ENCODE measurements at regions not wholly inside any gene's neighbourhood (a gene's known extent, or its start where the extent isn't known, plus 50 kb on each side); places are given as distances from the start of the nearest gene placed in this dataset.
"Not testable (repeated sequence)": the region's sequence is repeated elsewhere in the genome, so short reads cannot be mapped to it uniquely, and the experiment has no call there.

DNA sequence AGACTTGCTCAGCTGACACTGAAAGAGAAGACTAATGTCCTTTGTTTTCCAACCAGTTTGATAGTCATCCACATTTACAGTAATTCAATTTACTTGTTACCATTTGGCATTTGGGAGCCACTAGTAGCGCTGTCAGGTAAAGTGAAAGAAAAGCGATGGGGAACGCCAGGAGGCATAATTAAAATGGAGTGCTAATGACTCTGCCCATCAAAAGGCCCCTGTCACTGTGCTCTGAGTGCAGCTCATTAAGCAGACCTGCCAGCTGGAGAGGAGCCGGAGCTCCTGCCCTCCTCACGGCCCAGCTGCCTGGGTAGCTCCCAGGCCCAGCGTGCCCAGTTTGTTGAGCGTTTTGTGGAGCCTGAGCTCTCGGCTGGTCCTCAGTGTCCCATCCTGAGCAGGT, 463.6 kb upstream of the CCDC196 start:
- peak; percentile 42 for DNase-seq

DNA sequence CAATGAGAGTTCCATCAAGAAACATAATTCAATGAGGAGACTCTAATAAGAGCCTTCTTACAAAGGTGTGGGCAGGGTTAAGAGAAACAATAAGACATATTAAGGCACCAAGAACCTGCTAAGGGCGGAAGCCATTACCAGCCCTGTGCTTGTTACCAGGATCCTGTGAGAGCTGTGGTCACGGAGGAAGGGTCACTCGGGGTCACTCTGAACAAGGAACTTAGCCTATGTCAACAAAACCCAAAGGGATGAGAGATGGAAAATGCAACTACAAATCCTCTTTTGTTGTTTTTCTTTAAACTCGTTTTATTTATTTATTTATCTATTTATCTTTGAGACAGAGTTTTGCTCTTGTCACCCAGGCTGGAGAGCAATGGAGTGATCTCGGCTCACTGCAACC, 460.4 kb upstream of the CCDC196 start:
- DNase-seq: no peak

DNA sequence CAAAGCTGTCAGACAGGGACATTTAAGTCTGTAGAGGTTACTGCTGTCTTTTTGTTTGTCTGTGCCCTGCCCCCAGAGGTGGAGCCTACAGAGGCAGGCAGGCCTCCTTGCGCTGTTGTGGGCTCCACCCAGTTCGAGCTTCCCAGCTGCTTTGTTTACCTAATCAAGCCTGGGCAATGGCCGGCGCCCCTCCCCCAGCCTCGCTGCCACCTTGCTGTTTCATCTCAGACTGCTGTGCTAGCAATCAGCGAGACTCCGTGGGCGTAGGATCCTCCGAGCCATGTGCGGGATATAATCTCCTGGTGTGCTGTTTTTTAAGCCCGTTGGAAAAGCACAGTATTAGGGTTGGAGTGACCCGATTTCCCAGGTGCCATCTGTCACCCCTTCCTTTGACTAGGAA, 454.2 kb upstream of the CCDC196 start:
- DNase-seq: not testable (repeated sequence)

DNA sequence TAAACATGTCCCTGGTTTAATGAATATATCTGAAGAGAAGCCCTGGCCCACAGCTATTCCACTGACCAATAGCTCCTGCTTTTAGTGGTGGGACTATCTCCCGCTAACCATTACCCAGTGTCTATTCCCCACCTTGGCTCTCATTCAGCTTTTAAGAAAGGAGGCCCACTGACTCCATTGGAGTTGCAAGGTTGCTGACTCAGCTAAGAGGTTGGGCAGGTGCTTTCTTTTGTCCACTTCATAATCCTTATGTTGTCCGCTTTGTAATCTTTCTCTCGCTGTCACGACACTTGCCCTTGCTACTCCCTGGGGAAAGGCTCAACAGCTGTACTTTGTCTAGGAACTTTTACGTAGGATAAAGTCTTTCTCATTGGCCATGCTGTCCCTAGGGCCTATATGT, 453.4 kb upstream of the CCDC196 start:
- no peak for DNase-seq

DNA sequence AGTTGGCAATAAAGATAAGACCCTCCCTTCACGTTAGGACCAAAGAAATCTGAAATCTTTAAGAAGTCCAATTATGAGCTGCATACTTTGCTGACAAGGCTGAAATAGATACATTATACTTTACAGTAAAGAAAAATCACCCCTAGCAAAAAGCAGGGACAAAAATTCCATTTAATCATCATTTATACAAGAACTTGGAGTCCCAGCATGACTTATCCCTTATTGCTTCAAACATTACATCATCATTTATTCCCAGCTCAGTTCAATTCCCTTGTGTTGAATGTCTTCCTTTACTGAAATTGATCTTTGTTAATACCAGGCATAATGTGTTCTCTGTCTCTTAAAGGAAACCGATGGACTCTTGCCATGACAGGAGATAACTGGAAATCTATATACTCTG, 449.6 kb upstream of the CCDC196 start:
- no peak for DNase-seq

DNA sequence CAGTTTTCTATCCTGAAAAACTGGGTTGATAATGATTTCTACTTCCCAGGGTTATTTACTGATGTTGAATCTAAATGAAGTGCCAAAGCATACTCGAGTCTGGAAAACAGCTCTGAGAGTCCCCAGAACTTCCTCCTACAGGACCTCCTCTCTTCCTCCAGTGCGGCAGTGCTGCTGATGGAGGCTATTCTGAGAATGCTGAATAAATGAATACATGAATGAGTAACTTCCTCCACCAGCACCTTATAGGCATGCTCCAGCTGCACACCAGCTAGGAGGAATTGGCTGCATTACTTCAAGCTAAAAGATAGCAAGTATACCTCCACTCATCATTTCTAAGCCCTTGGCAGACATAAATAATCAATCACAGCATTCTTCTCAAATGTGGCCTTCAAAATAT, 448.8 kb upstream of the CCDC196 start:
- no peak for DNase-seq

DNA sequence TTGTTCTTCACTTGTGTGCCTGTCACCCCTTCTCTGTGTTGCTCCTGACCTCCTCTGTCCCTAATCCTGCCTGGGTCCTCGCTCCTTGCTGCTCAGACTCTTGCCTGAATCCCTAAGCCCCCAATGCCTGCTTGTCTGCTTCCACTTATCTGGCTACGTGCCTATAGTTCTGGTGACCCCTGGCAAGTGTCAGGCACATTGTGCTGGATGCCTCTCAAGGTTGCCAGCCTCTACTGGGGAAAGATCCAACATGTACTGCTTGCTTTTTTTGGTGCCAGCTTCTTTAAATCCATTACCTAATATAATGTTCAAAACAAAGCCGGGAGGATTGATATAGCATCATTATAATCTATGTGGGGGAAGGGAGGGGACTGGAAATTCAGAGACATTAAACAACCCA, 448.0 kb upstream of the CCDC196 start:
- no peak for DNase-seq

DNA sequence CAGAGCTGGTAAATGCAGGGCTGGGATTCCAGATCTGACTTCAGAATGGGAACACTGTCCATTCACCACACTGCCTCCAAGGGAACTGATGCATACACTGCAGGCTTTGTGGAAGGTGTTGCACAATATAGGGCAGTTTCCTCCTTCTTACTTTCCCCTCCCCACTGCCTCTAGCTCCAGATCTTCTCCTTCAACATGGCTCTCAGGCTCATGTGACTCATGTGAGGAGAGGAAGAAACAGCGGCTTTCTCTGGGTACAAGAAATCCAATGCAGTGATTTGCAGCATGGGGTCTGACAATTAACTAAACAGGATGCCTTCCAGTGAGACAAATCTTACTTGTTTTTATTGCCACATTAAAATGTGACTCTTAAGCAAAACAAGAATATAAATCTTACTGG, 447.6 kb upstream of the CCDC196 start:
- no peak for DNase-seq

DNA sequence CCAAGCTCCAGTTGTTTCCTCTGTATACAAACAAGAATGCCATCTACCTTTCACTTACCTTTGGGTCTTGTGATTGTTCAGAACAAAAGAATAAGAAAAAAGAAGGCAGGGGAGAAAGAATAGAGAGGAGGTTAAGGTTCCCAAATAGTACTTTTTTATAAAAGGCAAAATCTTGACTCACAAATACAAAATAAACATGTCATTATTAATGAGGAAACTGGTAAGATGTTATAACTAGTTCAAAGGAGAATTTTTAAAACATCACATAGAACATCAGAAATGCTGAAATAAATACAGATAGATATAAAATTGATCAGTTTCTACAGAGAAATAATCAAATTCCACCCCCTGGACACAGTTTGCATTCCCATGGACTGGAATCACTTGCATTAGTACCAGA, 446.7 kb upstream of the CCDC196 start:
- DNase-seq: no peak

DNA sequence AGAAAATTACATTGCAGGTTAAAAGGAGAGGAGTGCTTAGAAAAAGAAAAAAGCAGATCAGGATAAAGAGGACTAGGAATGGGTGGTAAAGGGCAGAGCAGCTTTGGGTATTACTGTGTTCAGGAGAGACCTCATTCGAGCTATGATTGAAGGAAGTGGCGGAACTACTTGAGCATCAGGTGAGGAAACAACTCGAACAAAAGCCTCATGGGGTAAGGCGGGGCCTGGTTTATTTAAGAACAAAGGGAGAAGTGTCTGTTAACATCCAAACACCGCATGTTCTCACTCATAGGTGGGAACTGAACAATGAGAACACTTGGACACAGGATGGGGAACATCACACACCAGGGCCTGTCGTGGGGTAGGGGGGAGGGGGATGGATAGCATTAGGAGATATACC, 444.6 kb upstream of the CCDC196 start:
- DNase-seq: no peak

DNA sequence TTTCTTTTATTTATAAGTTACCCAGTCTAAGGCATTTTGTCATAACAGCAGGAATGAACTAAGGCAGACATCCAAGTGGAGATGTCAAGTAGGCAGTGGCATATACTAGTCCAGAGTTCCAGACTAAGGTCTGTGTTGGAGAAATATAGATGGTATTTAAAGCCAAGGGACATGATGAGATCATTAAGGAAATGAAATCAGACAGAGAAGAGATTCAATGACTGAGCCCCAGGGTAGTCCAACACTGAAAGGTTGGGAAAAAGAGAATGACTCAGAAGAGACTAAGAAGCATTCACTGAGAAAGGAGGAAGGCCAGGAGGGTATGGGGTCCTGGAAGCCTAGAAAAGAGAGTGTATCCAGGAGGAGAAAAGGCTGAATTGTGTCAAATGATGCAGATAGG, 442.2 kb upstream of the CCDC196 start:
- DNase-seq: no peak

DNA sequence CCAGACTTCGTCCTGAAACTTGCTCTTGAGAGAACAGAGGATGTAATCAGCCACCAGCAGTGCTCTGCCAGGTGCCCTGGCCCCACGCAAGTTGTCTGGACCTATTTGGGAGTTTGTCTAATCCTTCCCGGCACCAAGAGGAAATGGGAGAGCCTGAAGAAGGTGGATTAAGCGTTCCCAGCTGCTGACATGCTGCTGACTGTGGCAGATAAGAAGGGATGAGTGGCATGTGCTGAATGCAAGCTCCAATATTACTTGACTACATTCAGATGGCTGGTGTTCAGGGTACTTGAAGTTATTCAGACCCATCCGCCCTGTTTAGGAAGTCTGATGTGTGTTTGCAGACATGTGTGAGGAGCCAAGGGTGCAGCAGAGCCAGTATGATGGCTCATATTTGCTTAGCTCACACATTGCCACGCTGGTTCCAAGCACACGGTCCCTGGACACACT, 440.6 kb upstream of the CCDC196 start:
- peak; percentile 33 for DNase-seq

DNA sequence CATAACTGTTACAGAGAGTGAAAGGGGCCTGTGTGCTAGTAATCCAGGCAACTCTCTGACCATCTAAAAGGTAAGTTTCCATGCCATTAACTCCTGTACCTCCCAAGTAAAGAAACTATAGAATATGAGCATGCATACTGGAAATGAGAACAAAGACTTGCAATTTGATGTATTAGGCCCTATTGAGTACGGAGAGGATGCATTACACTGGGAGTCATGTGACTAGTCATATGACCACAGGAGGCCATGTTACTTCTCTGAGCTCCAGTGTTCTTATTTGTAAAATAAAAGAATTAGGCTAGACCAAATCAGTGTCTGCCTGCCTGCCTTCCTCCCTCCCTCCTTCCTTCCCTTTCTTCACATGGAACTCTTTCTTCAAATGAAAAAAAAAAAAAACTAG, 440.1 kb upstream of the CCDC196 start:
- no peak for DNase-seq

DNA sequence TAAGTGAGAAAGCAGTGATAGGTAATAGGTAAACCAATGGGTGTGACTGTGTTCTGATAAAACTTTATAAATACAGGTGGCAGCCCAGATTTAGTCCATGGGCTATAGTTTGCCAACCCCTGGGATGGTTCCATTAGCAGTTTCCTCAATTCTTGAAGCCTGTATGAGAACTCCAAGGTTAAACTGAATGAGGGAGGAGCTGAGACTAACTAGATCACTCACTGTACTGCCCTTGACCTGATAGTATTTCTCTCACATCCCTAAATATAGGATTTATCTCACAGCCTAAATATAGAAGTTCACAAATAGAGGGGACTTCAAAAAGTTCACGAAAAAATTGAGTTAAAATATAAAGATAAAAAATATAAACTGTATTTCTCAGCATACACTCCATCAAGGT, 439.6 kb upstream of the CCDC196 start:
- DNase-seq: no peak

DNA sequence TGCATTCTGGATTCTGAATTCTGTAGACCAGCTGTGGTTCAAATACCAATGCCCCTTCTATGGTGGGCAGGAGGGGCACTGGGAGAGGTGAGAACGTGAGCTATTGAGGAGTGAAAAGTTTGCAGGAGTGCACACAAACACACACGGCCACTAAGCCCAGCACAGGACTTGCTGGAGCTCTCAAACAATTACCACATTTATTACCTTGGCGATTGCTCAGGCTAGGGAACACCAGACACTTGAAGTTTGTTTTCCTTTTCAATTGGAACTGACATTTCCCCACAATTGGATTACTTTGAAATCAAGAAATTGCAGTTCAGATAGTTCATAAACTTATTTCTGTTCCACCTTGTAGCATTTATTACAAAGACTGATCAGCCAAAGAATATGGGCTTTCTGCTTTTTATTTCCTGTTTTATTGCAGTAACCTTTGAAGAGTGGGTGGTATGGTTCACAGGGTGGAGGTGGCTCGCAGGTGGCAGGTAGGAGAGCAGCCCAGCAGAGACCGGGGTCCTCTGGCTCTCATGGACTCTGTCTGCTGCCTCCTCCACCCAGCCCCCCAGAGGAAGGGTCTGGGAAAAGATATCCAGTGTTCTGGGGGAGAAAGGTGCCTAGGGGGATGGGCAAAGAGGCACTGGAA, 429.8 kb upstream of the CCDC196 start:
- no peak for DNase-seq

DNA sequence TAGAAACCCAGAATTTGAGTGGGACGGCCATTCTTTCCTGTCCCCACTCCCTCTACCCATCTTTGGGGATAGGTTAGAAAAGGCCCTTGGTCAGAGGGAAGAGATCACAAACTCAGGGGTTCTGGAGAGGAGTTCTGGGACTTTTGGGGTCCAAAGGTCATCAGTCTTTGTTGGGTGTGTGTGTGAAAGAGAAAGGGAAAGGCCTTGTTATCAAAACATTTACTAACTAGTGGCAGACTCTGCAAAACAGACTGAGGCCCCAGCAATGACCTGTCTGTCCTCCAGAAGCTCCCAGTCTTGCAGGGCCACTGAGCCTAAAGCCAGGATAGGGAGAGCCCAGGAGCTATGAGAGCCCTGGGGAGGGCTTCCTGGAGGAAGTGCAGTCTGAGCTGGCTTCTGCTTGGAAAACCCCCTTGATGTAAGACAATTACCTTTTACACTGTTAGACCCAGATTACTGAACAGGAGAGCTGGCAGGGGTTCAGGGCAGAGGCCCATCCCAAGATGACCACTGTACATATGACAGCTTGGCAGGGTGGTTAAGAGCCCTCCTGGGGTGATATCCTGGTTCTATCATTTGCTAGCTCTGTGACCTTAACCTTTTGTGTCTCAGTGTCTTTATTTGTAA, 429.1 kb upstream of the CCDC196 start:
- DNase-seq: no peak

DNA sequence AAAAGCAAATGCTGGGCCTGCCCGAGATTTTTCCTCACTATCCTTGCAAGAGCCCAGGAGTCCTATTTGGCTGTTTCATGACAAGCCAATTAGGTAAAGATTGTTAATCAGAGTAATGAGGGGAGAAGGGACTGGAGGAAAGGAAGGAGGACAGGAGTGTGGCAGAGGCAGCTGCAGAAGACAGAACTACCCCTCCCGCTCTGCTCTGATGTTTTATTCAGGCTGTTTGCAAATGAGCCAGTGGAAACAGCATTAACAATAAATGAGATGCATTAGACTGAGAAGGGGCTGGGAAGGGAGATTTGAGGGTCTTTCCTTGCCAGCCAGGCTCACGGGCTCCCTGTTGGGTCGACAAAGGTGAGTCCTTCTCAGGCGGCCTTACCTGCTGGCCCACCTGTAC, 421.0 kb upstream of the CCDC196 start:
- DNase-seq: no peak

DNA sequence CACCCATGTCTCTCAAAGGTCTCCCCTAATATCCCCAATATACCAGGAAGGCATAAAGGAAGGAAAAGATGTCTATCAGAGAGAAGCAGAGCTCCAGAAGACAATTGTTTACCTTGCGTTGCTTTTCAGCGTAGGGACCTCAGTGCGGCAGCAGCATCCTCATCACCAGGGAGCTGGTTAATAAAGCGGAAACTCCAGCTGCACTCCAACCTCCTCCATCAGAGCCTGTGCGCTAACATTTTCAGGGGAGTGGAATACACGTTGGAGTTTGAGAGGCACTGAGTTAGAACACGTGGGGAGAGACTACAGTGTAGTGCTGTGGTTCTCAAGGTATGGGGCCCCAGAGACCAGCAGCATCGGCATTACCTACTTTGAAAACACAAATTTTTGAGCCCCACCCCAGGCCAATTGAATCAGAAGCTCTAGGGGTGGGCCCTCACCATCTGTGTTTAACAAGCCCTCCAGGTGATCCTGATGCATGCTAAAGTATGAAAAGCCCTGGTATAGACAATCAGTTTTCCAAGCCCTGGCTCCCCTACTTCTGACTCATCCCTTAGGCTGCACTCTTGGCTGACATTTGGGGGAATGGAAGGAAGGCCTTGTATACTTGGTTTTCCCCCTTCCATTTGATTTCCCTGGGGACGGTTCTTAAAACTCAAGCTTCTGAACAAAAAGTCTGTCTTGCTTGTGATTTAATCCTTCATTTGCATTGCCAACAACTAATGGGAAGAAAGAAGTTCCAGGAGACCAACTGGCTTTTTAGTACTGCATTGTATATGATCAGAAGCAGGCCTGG, 419.0 kb upstream of the CCDC196 start:
- DNase-seq: peak; percentile 73

DNA sequence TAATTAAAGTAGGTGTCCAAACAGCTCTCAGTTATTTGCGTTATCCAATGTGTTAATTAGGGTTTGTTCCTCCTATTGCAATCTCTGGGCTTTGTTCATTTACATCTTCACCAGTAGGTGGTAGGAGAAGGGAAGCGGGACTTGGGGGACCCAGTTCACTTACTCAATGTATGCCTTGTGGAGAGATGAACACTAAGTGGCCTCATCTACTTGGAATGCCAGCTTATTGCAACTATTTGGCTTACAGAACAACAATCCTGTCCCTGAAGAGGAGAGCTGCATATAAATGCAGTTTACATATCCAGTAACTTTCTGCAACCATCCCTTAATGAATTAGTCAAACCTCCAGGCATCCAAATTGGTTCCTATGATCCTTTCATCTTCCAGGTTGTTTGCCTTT, 417.1 kb upstream of the CCDC196 start:
- no peak for DNase-seq

DNA sequence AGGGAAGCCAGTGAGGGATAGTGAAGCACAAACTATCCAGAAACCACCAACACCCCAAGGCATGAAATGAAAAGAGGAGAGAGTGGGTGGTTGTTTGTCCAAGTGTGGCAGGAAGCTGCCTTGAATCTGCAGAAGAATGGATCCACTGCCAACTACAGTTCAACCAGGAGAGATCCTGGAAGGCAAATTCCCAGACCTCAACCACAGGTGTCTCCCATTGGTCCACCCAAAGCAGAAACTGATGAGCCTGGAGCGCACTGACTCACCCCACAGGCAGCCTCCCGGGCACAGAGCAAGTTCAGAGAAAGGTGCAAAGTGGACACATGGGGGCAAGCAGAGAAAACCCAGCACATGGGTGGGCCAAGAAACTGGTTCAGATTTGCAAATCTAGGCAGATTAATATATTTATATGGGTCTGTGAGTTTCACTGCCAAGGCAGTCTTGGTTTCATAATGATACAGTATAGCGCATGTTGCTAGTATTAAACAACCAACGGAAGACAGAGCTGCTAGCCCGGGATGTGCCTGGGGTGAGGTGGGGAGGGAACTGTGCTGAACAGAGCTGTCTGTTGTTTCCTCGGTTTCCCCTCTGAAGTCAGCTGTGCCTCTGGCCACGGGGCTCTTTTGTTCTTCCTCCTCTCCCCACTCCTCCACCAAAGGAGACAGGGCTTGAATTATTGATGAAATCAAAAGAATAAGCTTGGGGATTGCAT, 416.2 kb upstream of the CCDC196 start:
- DNase-seq: no peak

DNA sequence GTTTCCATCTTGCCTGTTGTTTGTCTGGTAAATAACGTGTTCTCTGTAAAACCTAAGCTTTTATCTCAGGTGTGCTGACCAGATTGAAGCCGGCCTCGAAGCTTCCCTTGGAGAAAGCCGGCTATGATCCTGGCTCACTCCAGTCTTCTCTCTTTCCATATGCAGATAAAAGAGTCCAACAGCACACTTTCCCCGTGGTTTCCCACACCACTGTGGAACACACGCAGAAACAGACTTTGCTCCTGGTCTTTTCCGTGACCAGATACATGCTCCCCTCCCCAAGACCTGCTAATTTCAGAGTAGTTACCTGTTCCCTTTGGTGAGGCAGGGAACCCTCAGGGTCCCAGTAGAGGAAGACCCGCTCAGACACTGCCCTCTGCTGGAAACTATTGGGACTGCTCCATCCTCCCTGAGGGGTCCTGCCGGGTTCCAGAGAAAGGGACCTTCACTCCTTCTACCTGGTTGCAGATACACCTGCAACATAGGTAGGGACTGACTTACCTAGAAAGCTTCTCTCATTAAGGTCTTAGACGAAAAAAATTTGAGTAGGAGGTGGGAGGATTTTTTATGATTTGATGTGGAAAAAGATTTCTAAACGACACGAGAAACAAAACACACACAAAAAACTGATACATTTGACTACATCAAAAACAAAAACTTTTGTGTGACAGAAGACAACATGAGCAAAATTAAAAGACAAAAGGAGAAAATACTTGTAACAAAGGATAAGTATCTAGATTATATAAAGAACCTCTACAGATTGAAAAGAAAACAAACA, 415.4 kb upstream of the CCDC196 start:
- DNase-seq: peak; percentile 82

DNA sequence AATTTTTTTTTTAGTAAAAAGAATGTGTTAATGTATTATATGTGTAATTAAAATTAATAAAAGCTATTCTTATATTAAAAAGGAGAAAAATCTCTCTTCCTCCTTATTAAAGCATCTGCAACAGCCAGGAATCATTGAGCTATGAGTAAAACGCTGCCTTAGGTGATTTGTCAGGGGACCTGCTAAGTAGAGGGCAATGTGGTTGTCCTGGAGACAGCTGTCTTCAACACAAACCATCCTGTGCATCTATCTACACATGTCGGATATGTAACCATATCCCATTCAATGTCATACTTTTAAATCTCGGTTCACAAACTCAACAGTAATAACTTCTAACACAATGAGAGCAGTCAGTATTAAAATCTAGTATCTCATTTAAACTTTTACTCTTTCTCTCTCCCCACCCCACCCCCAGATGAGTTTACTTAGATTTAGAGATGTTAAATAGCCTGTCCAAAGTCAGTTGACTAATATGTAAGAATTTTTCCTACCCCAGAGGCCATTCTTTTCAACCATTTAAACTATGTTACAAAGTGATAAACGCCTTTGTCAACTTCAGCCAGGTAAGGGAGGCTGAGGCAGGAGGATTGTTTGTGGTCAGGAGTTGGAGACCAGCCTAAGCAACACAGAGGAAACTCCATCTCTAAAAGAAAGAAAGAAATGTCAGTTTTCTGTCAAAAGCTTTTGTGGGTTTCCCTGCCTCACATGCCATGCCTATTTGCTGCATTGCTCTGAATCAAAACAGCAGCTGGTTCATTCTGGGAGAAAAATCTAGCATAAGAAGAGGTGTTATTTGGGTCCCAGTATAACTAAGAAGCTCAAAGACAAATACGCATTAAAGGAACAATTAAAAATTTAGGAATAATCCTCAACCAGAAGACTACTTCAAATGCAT, 413.7 kb upstream of the CCDC196 start:
- DNase-seq: peak; percentile 77
